Mesodermal cell (in vitro differentiated cells): ENCODE measurements at regions not wholly inside any gene's neighbourhood (a gene's known extent, or its start where the extent isn't known, plus 50 kb on each side); places are given as distances from the start of the nearest gene placed in this dataset.

ENCODE experiments used
- H3K27ac ChIP-seq: 2 replicates; pipeline ENCODE4 v1.7.0; 2013; ENCODE audit warnings: mild to moderate bottlenecking, low read depth, low read length, moderate library complexity; ENCODE audit not compliant: severe bottlenecking
- H3K36me3 ChIP-seq: 2 replicates; pipeline ENCODE4 v1.7.1; 2013; ENCODE audit warnings: mild to moderate bottlenecking, low read length, moderate library complexity; ENCODE audit not compliant: control insufficient read depth, insufficient read depth
- H3K4me1 ChIP-seq: one replicate; pipeline ENCODE4 v1.7.1; 2013; ENCODE audit warnings: mild to moderate bottlenecking, low read length; ENCODE audit not compliant: insufficient read depth, control insufficient read depth, poor library complexity, severe bottlenecking
- H3K4me3 ChIP-seq: 2 replicates; pipeline ENCODE4 v1.7.0; 2013; ENCODE audit warnings: low read length, control low read depth, mild to moderate bottlenecking; ENCODE audit not compliant: insufficient read depth, poor library complexity, severe bottlenecking; ENCODE audit errors: extremely low read depth
- H3K9me3 ChIP-seq: 2 replicates; pipeline ENCODE4 v1.7.1; 2013; ENCODE audit warnings: mild to moderate bottlenecking, low read length, moderate library complexity; ENCODE audit not compliant: control insufficient read depth
- WGBS, 2 experiments: methylation state at CpG; one replicate each; pipeline ENCODE4 v1.1.5; 2013; ENCODE audit warnings: missing lambda C conversion rate in 2 of 2; ENCODE audit not compliant: insufficient coverage in 2 of 2; 5-methylcytosine and 5-hydroxymethylcytosine counted together

- Histone ChIP-seq H3K9me3 (peaks cover 7% of the 10 kb centered on the region), H3K36me3 (no peaks in the 10 kb centered on the region), H3K27ac (no peak overlapping the region), H3K4me1 (no peaks in the 10 kb centered on the region), H3K4me3 (no peak overlapping the region)
- no CpG with 5 or more reads among the region's 1 CpG for WGBS, 2 experiments
Measured at GRCh38 chr10:22770270-22770669, 55.9 kb upstream of the PIP4K2A start.

DNA sequence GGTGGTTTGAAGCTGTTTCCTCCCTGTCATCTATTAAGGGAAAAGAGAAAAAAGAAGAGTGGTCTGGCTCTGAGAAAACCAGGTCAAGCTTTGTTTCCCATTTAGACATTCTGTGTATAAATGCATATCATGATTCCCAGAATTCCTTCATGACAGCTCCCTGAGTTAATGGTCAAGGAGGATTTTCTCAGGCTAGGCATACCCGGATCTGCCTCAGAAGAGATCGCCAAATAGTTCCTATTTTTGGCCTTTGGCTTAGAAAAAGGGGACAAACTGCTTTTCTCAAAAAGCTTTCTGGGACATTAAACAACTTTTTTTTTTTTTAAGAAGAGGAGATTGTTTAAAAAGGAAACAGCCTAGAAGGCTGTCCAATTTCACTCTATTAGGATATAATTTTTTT is 53.5 kb upstream of the PIP4K2A start:
- no peak overlapping the region for H3K27ac ChIP-seq
- no peaks in the 10 kb centered on the region for H3K36me3 ChIP-seq
- peaks cover 7% of the 10 kb centered on the region for H3K9me3 ChIP-seq
- 94 to 100% methylated on average over 2 of the region's 2 CpGs for WGBS, 2 experiments
- no peaks in the 10 kb centered on the region for H3K4me1 ChIP-seq
- no peak overlapping the region for H3K4me3 ChIP-seq

DNA sequence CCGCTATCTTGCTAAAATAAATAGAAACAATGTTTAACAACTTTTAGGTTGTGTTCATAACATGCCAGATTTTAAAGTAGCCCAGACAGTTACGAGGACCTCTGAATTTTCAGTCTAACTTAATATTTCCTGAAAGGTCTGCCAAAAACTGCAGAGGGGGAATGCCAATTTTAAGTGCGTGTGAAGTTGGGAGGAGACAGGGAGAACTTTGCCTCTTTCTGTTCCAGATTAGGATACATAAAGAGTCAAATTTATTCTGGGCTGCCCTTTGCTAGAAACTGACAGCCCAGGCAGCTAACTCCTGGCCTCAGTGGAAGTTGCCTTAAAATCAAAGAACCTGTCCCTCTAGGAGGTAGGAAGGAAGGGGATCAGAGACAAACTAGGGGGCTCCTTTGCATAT is 52.3 kb upstream of the PIP4K2A start:
- WGBS, 2 experiments = 80 to 82% methylated on average over 1 to 2 of the region's 3 CpGs
- no peak overlapping the region for H3K4me3 ChIP-seq
- H3K9me3 ChIP-seq = peaks cover 7% of the 10 kb centered on the region
- no peak overlapping the region for H3K27ac ChIP-seq
- no peaks in the 10 kb centered on the region for H3K36me3 ChIP-seq
- H3K4me1 ChIP-seq = no peaks in the 10 kb centered on the region

- no peak overlapping the region for H3K4me3 ChIP-seq
- H3K36me3 ChIP-seq = no peaks in the 10 kb centered on the region
- H3K27ac ChIP-seq = no peak overlapping the region
- no peaks in the 10 kb centered on the region for H3K4me1 ChIP-seq
- WGBS, 2 experiments = 93 to 100% methylated on average over 1 to 3 of the region's 6 CpGs
- H3K9me3 ChIP-seq = peaks cover 7% of the 10 kb centered on the region
Measured at GRCh38 chr10:22765660-22766547, 51.5 kb upstream of the PIP4K2A start.

DNA sequence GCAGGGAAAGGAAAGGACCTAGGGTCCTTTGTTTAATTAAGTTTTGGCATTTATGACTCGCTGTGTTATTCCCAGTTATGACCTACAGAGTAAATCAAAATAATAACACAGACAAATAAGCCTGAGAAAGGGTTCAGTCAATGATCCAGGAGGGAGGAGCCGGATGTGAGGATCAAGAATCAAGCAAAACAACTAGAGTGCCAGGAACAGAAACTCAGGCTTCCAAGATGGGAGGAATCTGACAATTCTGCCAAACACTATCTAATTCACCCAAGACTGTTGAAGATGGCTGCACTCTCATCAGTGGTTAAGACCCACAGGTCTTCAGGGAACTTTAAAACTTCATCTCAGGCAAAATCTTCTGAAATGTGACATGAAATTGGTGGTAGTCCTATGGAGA is 50.3 kb upstream of the PIP4K2A start:
- Histone ChIP-seq H3K36me3 (no peaks in the 10 kb centered on the region), H3K4me3 (no peak overlapping the region), H3K27ac (no peak overlapping the region), H3K9me3 (peaks cover 7% of the 10 kb centered on the region), H3K4me1 (no peaks in the 10 kb centered on the region)
- WGBS, 2 experiments = 80% methylated on average over 1 of the region's 2 CpGs; no CpG with 5 or more reads in 1 of the 2 experiments
